ENCODE measurements at regions not wholly inside any gene's neighbourhood (a gene's known extent, or its start where the extent isn't known, plus 50 kb on each side); places are given as distances from the start of the nearest gene placed in this dataset.

DNA sequence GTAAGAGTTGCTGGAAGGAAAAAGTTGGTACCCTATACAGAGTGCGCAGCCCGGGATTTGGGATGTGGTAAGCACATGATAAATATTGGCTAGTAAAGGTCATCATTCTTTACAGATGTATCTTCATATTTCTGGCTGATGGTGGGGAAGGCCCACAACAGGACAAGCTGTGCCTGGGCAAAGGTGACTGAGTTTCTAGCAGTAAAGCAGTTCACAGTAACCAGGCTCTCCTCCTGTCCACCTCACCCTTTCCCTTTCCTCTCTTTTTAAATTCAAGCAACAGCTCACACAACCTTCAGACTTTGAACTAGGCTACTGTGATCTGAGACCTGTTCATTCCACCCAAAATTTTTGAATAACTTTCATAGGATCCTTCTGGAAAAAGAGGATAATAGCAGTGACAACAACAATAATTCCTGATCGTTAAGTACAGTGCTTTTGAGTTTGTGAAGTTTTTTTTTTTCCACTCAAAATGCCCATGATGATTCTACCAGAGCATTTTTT, 145.9 kb upstream of the TBL1XR1 start:
- ChIA-PET POLR2A (no interaction called here), CTCF (no interaction called here)
- Mint-ChIP-seq H3K27ac (no peak overlapping the region), H3K4me1 (peaks cover 17% of the 10 kb centered on the region), H3K27me3 (ENCODE audit: low read depth) (peaks cover 83% of the 10 kb centered on the region), H3K4me3 (no peak overlapping the region), H3K36me3 (no peaks in the 10 kb centered on the region), H3K9me3 (no peaks in the 10 kb centered on the region)
- ATAC-seq, result no peak
- DNase-seq (ENCODE audit: low spot score), result no peak
- no peak for TF ChIP-seq GRHL2 (CRISPR knock-in tag; IDR thresholded peaks at IDR 0.05; ENCODE audit: insufficient replicate concordance, severe bottlenecking)

DNA sequence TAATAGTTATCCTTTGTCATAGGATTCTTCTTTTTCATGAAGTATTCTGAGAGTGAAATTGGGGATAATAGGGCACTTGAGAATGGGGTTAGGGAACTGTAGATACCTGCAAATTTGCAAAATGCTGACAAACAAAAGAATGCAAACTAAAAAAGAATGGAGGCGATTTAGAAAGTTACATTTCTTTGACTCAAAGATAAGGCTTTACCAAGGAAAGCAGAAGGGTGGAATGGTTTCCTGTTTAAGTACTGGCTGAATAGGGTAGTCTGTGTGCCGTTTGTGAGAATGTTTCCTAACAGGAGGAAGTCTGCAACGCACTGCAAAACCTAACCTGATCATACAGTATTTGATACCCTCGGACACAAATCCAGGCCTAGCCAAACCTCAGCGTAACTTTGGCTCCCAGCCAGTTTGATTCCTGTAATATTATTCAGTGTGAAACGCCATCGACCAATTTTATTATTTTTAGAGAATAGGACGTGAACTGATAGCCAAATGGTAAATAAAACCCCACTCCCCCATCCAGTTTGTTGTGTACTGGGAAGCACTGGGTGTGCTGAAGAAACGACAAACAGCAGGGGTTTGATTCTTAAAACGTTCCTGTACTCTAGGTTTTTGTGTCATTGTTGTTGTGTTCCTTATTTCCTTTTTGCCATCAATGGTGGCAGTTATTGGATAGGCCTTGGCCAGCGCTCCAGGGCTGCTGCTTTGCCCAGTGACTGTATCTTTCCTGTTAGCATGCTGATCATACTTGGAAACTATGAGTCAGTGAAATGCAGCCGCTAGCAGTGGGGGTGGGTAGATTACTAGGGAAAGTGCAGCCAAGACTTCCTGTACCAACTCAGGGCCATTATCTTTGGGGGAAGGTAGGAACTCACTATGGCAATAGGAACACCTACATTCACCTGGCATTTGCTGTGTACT, 148.0 kb upstream of the TBL1XR1 start:
- Mint-ChIP-seq H3K9me3 (no peaks in the 10 kb centered on the region), H3K27ac (no peak overlapping the region; the same call in 1 of the 2 replicates), H3K4me3 (peak overlapping the region; percentile 41), H3K4me1 (peaks cover 17% of the 10 kb centered on the region), H3K27me3 (ENCODE audit: low read depth) (peaks cover 98% of the 10 kb centered on the region), H3K36me3 (no peaks in the 10 kb centered on the region)
- POLR2A ChIA-PET, result no interaction called here
- ATAC-seq (peak; percentile 84), DNase-seq (ENCODE audit: low spot score) (peak; percentile 21)
- TF ChIP-seq ZBTB21 (CRISPR knock-in tag; IDR thresholded peaks at IDR 0.05; ENCODE audit: borderline replicate concordance) (no peak), MXD4 (CRISPR knock-in tag; IDR thresholded peaks at IDR 0.05; ENCODE audit: borderline replicate concordance) (no peak), GABPB1 (CRISPR knock-in tag; IDR thresholded peaks at IDR 0.05) (no peak), ZNF416 (CRISPR knock-in tag; IDR thresholded peaks at IDR 0.05) (no peak), NR3C1 (CRISPR knock-in tag; conservative IDR thresholded peaks at IDR 0.05; ENCODE audit: low read depth) (no peak), NFE2L1 (CRISPR knock-in tag; IDR thresholded peaks at IDR 0.05) (no peak)
- TF ChIP-seq, protein P1, sequence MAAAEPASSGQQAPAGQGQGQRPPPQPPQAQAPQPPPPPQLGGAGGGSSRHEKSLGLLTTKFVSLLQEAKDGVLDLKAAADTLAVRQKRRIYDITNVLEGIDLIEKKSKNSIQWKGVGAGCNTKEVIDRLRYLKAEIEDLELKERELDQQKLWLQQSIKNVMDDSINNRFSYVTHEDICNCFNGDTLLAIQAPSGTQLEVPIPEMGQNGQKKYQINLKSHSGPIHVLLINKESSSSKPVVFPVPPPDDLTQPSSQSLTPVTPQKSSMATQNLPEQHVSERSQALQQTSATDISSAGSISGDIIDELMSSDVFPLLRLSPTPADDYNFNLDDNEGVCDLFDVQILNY (CRISPR knock-in tag; IDR thresholded peaks at IDR 0.05), result no peak
- TF ChIP-seq, protein P2, sequence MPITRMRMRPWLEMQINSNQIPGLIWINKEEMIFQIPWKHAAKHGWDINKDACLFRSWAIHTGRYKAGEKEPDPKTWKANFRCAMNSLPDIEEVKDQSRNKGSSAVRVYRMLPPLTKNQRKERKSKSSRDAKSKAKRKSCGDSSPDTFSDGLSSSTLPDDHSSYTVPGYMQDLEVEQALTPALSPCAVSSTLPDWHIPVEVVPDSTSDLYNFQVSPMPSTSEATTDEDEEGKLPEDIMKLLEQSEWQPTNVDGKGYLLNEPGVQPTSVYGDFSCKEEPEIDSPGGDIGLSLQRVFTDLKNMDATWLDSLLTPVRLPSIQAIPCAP (CRISPR knock-in tag; IDR thresholded peaks at IDR 0.05), result no peak
- TF ChIP-seq, protein P3, sequence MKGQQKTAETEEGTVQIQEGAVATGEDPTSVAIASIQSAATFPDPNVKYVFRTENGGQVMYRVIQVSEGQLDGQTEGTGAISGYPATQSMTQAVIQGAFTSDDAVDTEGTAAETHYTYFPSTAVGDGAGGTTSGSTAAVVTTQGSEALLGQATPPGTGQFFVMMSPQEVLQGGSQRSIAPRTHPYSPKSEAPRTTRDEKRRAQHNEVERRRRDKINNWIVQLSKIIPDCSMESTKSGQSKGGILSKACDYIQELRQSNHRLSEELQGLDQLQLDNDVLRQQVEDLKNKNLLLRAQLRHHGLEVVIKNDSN (CRISPR knock-in tag; IDR thresholded peaks at IDR 0.05), result no peak
- TF ChIP-seq, protein P4, sequence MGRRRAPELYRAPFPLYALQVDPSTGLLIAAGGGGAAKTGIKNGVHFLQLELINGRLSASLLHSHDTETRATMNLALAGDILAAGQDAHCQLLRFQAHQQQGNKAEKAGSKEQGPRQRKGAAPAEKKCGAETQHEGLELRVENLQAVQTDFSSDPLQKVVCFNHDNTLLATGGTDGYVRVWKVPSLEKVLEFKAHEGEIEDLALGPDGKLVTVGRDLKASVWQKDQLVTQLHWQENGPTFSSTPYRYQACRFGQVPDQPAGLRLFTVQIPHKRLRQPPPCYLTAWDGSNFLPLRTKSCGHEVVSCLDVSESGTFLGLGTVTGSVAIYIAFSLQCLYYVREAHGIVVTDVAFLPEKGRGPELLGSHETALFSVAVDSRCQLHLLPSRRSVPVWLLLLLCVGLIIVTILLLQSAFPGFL (CRISPR knock-in tag; IDR thresholded peaks at IDR 0.05; ENCODE audit: borderline replicate concordance), result no peak
- CTCF ChIA-PET, result no interaction called here

DNA sequence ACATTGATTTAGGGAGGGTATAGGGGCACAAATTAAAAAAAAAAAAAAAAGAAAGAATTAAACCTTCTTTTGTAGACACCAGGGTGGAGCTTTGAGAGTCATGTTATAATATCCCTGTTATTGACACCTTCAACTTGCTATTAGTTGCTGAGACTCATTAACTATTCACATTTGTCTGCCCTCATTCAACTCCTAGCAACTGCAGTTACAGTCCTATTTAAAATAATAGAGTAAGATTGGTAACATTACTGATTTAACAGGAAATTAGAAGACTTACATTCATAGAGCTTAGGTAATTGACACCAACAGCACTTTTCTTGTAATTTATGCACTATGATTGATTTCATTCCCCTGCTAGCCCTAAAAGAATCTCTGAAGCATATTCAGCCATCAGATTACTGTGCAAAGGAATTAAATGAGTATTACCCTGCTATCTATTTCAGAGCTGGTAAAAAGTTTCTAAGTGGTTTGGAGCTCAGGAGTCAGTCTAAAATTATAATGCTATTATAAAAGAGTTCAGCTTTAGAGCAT, 148.8 kb upstream of the TBL1XR1 start:
- Mint-ChIP-seq H3K4me3 (peak overlapping the region; percentile 41; the same call in 1 of the 2 replicates), H3K27ac (no peak overlapping the region), H3K36me3 (no peaks in the 10 kb centered on the region), H3K4me1 (peaks cover 17% of the 10 kb centered on the region), H3K9me3 (no peaks in the 10 kb centered on the region), H3K27me3 (ENCODE audit: low read depth) (peaks cover 96% of the 10 kb centered on the region)
- ChIA-PET POLR2A (no interaction called here), CTCF (no interaction called here)
- no peak for ATAC-seq
- no peak for DNase-seq (ENCODE audit: low spot score)
- TF ChIP-seq SMAD3 (CRISPR knock-in tag; IDR thresholded peaks at IDR 0.05; ENCODE audit: borderline replicate concordance) (no peak), FOXP1 (CRISPR knock-in tag; IDR thresholded peaks at IDR 0.05; ENCODE audit: borderline replicate concordance) (no peak), CREM (CRISPR knock-in tag; IDR thresholded peaks at IDR 0.05) (no peak), ZNF671 (CRISPR knock-in tag; IDR thresholded peaks at IDR 0.05) (no peak)
- TF ChIP-seq, protein P5, sequence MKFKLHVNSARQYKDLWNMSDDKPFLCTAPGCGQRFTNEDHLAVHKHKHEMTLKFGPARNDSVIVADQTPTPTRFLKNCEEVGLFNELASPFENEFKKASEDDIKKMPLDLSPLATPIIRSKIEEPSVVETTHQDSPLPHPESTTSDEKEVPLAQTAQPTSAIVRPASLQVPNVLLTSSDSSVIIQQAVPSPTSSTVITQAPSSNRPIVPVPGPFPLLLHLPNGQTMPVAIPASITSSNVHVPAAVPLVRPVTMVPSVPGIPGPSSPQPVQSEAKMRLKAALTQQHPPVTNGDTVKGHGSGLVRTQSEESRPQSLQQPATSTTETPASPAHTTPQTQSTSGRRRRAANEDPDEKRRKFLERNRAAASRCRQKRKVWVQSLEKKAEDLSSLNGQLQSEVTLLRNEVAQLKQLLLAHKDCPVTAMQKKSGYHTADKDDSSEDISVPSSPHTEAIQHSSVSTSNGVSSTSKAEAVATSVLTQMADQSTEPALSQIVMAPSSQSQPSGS (CRISPR knock-in tag; IDR thresholded peaks at IDR 0.05; ENCODE audit: borderline replicate concordance, low read depth), result no peak
- TF ChIP-seq, protein P6, sequence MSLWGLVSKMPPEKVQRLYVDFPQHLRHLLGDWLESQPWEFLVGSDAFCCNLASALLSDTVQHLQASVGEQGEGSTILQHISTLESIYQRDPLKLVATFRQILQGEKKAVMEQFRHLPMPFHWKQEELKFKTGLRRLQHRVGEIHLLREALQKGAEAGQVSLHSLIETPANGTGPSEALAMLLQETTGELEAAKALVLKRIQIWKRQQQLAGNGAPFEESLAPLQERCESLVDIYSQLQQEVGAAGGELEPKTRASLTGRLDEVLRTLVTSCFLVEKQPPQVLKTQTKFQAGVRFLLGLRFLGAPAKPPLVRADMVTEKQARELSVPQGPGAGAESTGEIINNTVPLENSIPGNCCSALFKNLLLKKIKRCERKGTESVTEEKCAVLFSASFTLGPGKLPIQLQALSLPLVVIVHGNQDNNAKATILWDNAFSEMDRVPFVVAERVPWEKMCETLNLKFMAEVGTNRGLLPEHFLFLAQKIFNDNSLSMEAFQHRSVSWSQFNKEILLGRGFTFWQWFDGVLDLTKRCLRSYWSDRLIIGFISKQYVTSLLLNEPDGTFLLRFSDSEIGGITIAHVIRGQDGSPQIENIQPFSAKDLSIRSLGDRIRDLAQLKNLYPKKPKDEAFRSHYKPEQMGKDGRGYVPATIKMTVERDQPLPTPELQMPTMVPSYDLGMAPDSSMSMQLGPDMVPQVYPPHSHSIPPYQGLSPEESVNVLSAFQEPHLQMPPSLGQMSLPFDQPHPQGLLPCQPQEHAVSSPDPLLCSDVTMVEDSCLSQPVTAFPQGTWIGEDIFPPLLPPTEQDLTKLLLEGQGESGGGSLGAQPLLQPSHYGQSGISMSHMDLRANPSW (CRISPR knock-in tag; conservative IDR thresholded peaks at IDR 0.05; ENCODE audit: low read depth), result no peak
- TF ChIP-seq, protein P7, sequence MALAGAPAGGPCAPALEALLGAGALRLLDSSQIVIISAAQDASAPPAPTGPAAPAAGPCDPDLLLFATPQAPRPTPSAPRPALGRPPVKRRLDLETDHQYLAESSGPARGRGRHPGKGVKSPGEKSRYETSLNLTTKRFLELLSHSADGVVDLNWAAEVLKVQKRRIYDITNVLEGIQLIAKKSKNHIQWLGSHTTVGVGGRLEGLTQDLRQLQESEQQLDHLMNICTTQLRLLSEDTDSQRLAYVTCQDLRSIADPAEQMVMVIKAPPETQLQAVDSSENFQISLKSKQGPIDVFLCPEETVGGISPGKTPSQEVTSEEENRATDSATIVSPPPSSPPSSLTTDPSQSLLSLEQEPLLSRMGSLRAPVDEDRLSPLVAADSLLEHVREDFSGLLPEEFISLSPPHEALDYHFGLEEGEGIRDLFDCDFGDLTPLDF (CRISPR knock-in tag; IDR thresholded peaks at IDR 0.05), result no peak
- TF ChIP-seq, protein P8, sequence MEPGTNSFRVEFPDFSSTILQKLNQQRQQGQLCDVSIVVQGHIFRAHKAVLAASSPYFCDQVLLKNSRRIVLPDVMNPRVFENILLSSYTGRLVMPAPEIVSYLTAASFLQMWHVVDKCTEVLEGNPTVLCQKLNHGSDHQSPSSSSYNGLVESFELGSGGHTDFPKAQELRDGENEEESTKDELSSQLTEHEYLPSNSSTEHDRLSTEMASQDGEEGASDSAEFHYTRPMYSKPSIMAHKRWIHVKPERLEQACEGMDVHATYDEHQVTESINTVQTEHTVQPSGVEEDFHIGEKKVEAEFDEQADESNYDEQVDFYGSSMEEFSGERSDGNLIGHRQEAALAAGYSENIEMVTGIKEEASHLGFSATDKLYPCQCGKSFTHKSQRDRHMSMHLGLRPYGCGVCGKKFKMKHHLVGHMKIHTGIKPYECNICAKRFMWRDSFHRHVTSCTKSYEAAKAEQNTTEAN (CRISPR knock-in tag; IDR thresholded peaks at IDR 0.05), result no peak
